SKM-1 (cell line): ENCODE measurements at regions not wholly inside any gene's neighbourhood (a gene's known extent, or its start where the extent isn't known, plus 50 kb on each side); places are given as distances from the start of the nearest gene placed in this dataset.
A peak's percentile ranks its signal among the peaks of the same experiment; 100 is the strongest.

ENCODE experiments used
- DNase-seq: peaks from one replicate; lab custom pipeline; 2025; ENCODE audit not compliant: unreplicated experiment; lab: John Stamatoyannopoulos, UW

GRCh38 chr5:135249658-135250057 lies 149.4 kb downstream of the MACROH2A1 start:
- DNase-seq = no peak

- DNase-seq = no peak
Measured at GRCh38 chr5:135248801-135249231, 150.2 kb downstream of the MACROH2A1 start.

GRCh38 chr5:135246923-135247795 lies 151.9 kb downstream of the MACROH2A1 start:
- no peak for DNase-seq

- no peak for DNase-seq
Measured at GRCh38 chr5:135246605-135246922, 152.5 kb downstream of the MACROH2A1 start.

- peak; percentile 31 for DNase-seq
Measured at GRCh38 chr5:135245521-135246499, 153.2 kb downstream of the MACROH2A1 start.

GRCh38 chr5:135244620-135245021 lies 154.4 kb downstream of the MACROH2A1 start:
- DNase-seq = no peak

GRCh38 chr5:135243556-135244285 lies 155.3 kb downstream of the MACROH2A1 start:
- DNase-seq = no peak

GRCh38 chr5:135242866-135243555 lies 156.0 kb downstream of the MACROH2A1 start:
- DNase-seq = no peak

- no peak for DNase-seq
Measured at GRCh38 chr5:135242021-135242865, 156.8 kb downstream of the MACROH2A1 start.

- DNase-seq = no peak
Measured at GRCh38 chr5:135241536-135241935, 157.5 kb downstream of the MACROH2A1 start.

GRCh38 chr5:135240781-135241360 lies 158.2 kb downstream of the MACROH2A1 start:
- no peak for DNase-seq

- DNase-seq = no peak
Measured at GRCh38 chr5:135240283-135240633, 158.8 kb downstream of the MACROH2A1 start.

GRCh38 chr5:135239453-135240282 lies 159.4 kb downstream of the MACROH2A1 start:
- DNase-seq = no peak

- no peak for DNase-seq
Measured at GRCh38 chr5:135238622-135239452, 160.2 kb downstream of the MACROH2A1 start.

GRCh38 chr5:135237748-135238103 lies 161.3 kb downstream of the MACROH2A1 start:
- DNase-seq = no peak

- DNase-seq = no peak
Measured at GRCh38 chr5:135236908-135237747, 161.9 kb downstream of the MACROH2A1 start.
